K562 (cell line): ENCODE measurements at regions not wholly inside any gene's neighbourhood (a gene's known extent, or its start where the extent isn't known, plus 50 kb on each side); places are given as distances from the start of the nearest gene placed in this dataset.

Experiments used
- ATAC-seq: fragments of 200-7000 bp; cut with Tn5 transposase; 3 replicates; pipeline ENCODE4 v1.9.1; 2020; ENCODE audit warnings: moderate library complexity
- BruUV-seq: library from RNA; stranded (reverse); fragments of 400-500 nt; replicated peaks from 2 replicates; lab custom pipeline; 2021; lab: Mats Ljungman, UMichigan
- CTCF ChIA-PET: fragments of 300-600 bp; formaldehyde crosslinking; extraction: SDS; loops from one replicate; lab custom pipeline; 2021; ENCODE audit warnings: low intra/inter-chr PET ratio; lab: Yijun Ruan, JAX
- POLR2A ChIA-PET: fragments of 300-600, 350-650 bp; sonication (Branson Sonifier 250); formaldehyde crosslinking; extraction: SDS; loops from one replicate; lab custom pipeline; 2021; ENCODE audit warnings: antibody characterized with exemption, inconsistent platforms; lab: Yijun Ruan, JAX
- DNase-seq, 4 experiments: peaks; one replicate each; pipeline versions ENCODE4 v3.0.0 to v3.0.0-alpha.2; 2011 to 2018; ENCODE audit warnings: low spot score in 3 of 4, mixed read lengths in 3 of 4; ENCODE audit errors: extremely low read depth in 1 of 4
- FAIRE-seq: peaks from 2 replicates; lab custom pipeline; 2011; peaks lifted over from hg19 to GRCh38; lab: Jason Lieb, UNC
- H2AFZ ChIP-seq: 2 replicates; pipeline ENCODE4 v1.6.0; 2011; ENCODE audit warnings: low read depth, low read length, control low read depth, inconsistent platforms
- H3K27ac ChIP-seq: fragments of 200-600 bp; 3 replicates; pipeline ENCODE4 v1.8.0; 2011; ENCODE audit warnings: low read depth, mild to moderate bottlenecking, control low read depth, inconsistent platforms, low read length, moderate library complexity, mixed read lengths; ENCODE audit errors: extremely low read depth
- H3K27me3 ChIP-seq, 2 experiments: fragments of 300-600 bp in 1 of 2; 2 replicates in 1 of 2; 3 replicates in 1 of 2; pipeline versions ENCODE4 v1.6.0 to v1.8.0; 2011; ENCODE audit warnings: inconsistent platforms in 2 of 2, low read length in 2 of 2, mild to moderate bottlenecking in 1 of 2, mixed read lengths in 1 of 2, moderate library complexity in 1 of 2; ENCODE audit not compliant: control insufficient read depth in 2 of 2, insufficient read depth in 2 of 2
- H3K36me3 ChIP-seq: fragments of 300-600 bp; 3 replicates; pipeline ENCODE4 v1.8.0; 2011; ENCODE audit warnings: mild to moderate bottlenecking, low read length, inconsistent platforms; ENCODE audit not compliant: control insufficient read depth, insufficient read depth
- H3K4me1 ChIP-seq, 2 experiments: fragments of 200-600 bp in 1 of 2; replicated peaks in 1 of 2; 2 replicates in 1 of 2; 3 replicates in 1 of 2; pipeline versions ENCODE4 v1.5.1 to v1.8.0; 2011; ENCODE audit warnings: inconsistent platforms in 2 of 2, low read length in 2 of 2, mild to moderate bottlenecking in 1 of 2, mixed read lengths in 1 of 2, moderate library complexity in 1 of 2; ENCODE audit not compliant: control insufficient read depth in 2 of 2, insufficient read depth in 2 of 2
- H3K4me2 ChIP-seq: 2 replicates; pipeline ENCODE4 v1.6.1; 2011; ENCODE audit warnings: low read length, control low read depth, inconsistent platforms, mixed read lengths; ENCODE audit not compliant: insufficient read depth
- H3K4me3 ChIP-seq: fragments of 200-600 bp; sonication (generic), shearing (Covaris generic); 2 replicates; pipeline ENCODE4 v1.5.1; 2016; ENCODE audit warnings: control low read depth, inconsistent platforms
- H3K79me2 ChIP-seq: fragments of 200-600 bp; 3 replicates; pipeline ENCODE4 v1.8.0; 2011; ENCODE audit warnings: low read length, inconsistent platforms; ENCODE audit not compliant: control insufficient read depth, insufficient read depth
- H3K9ac ChIP-seq, 2 experiments: 2 replicates each; pipeline versions ENCODE4 v1.6.0 to v1.6.1; 2011; ENCODE audit warnings: low read depth in 2 of 2, low read length in 2 of 2, control low read depth in 1 of 2, inconsistent platforms in 1 of 2, mild to moderate bottlenecking in 1 of 2, mixed read lengths in 1 of 2; ENCODE audit not compliant: insufficient read depth in 1 of 2
- H3K9me1 ChIP-seq: one replicate; pipeline ENCODE4 v1.6.0; 2011; ENCODE audit warnings: inconsistent platforms, mild to moderate bottlenecking, low read length, moderate library complexity; ENCODE audit not compliant: control insufficient read depth, insufficient read depth
- H3K9me3 ChIP-seq: replicated peaks from 2 replicates; pipeline ENCODE4 v1.5.1; 2011; ENCODE audit warnings: low read depth, low read length, inconsistent platforms; ENCODE audit not compliant: control insufficient read depth, insufficient read depth
- H4K20me1 ChIP-seq: replicated peaks from 2 replicates; pipeline ENCODE4 v1.6.1; 2011; ENCODE audit warnings: low read length, inconsistent platforms, mixed read lengths; ENCODE audit not compliant: control insufficient read depth, insufficient read depth
- KLF10 ChIP-seq: fragments of 250-450 bp; sonication (Bioruptor Pico); IDR thresholded peaks from 2 replicates; pipeline ENCODE4 v1.6.1; 2021; ENCODE audit warnings: matching md5 sums
- MTA1 ChIP-seq: fragments of 450-650 bp; IDR thresholded peaks from 2 replicates; pipeline ENCODE4 v1.6.1; 2017; ENCODE audit warnings: borderline replicate concordance
- MYC ChIP-seq, 2 experiments: fragments of 250-450 bp in 1 of 2; sonication (Bioruptor Pico) in 1 of 2; IDR thresholded peaks; 2 replicates each; pipeline versions ENCODE4 v1.5.1 to v1.6.1; 2012 to 2021; ENCODE audit warnings: low read depth in 2 of 2, borderline replicate concordance in 1 of 2, improper control_type of control experiment in 1 of 2, low read length in 1 of 2, mild to moderate bottlenecking in 1 of 2, moderate library complexity in 1 of 2
- ZNF143 ChIP-seq: sonication (generic); formaldehyde crosslinking; IDR thresholded peaks from 2 replicates; pipeline ENCODE4 v1.9.0; 2022; ENCODE audit warnings: mild to moderate bottlenecking, missing genetic modification reagents
- ZNF444 ChIP-seq: fragments of 250-450 bp; sonication (Bioruptor Pico); IDR thresholded peaks from 2 replicates; pipeline ENCODE4 v1.4.0; 2020; ENCODE audit warnings: mild to moderate bottlenecking, moderate library complexity
- WGBS: fragments of 100-300 bp; shearing (Covaris generic); methylation state at CpG from one replicate; pipeline ENCODE4 v1.1.6; 2016; ENCODE audit warnings: low coverage, mixed read lengths; ENCODE audit not compliant: insufficient coverage; ENCODE audit errors: missing lambda C conversion rate; 5-methylcytosine and 5-hydroxymethylcytosine counted together
- in situ Hi-C: fragments of 300-500 bp; cut with MboI; formaldehyde crosslinking; loops from 4 replicates; pipeline ENCODE4 v1.15.0; 2018; ENCODE audit warnings: inconsistent platforms, mixed read lengths
- intact Hi-C: fragments of 100-400 bp; cut with micrococcal nuclease; formaldehyde crosslinking; loops from 2 replicates; pipeline ENCODE4 v1.14.2; 2022
- TF ChIP-seq, protein P1 (sequence below): sonication (generic); formaldehyde crosslinking; IDR thresholded peaks from 2 replicates; pipeline ENCODE4 v1.8.0; 2023; ENCODE audit warnings: mild to moderate bottlenecking, missing genetic modification reagents

DNA sequence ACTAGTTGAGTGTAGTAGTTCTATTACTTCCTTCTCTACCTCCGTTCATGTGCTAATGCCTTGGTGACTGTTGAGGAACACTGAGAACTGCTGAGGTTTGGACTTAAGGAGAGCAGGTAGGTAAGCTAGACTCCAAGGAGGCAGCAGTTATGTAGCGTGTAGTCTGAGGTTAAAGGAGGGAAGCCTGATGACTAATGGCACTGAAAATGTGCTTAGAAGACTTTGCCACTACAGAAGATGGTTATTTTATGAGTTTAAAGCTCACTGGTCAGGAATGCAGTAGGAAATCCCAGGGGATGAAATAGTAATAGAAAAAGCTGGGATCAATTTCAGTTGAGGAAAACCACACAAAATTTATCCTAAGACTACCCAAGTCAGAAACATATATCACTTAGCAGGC, 1077.3 kb downstream of the RAPGEF2 start:
- in situ Hi-C loops: no loop called here
- no peak overlapping the region for H2AFZ ChIP-seq
- no peak overlapping the region for H3K4me3 ChIP-seq
- no peaks in the 10 kb centered on the region for H3K79me2 ChIP-seq
- H3K4me1 ChIP-seq: no peaks in the 10 kb centered on the region
- intact Hi-C loops: no loop called here
- no peaks in the 10 kb centered on the region for H3K9me1 ChIP-seq
- BruUV-seq: no TSS peak
- no peak overlapping the region for H3K4me2 ChIP-seq
- no peak overlapping the region for H3K27ac ChIP-seq
- DNase-seq: no peak
- POLR2A ChIA-PET: no interaction called here
- FAIRE-seq: no peak
- H4K20me1 ChIP-seq: no peaks in the 10 kb centered on the region
- no peak overlapping the region for H3K9ac ChIP-seq
- H3K36me3 ChIP-seq: no peaks in the 10 kb centered on the region
- TF ChIP-seq KLF10 (CRISPR knock-in tag): no peak
- TF ChIP-seq MTA1: no peak
- no peak for TF ChIP-seq ZNF444 (CRISPR knock-in tag)
- TF ChIP-seq MYC (IDR thresholded peaks at IDR 0.05; ENCODE audit: low read depth, low read length): no peak
- no peak for TF ChIP-seq MYC (CRISPR knock-in tag; IDR thresholded peaks at IDR 0.05; ENCODE audit: borderline replicate concordance, low read depth)
- TF ChIP-seq, protein P1, sequence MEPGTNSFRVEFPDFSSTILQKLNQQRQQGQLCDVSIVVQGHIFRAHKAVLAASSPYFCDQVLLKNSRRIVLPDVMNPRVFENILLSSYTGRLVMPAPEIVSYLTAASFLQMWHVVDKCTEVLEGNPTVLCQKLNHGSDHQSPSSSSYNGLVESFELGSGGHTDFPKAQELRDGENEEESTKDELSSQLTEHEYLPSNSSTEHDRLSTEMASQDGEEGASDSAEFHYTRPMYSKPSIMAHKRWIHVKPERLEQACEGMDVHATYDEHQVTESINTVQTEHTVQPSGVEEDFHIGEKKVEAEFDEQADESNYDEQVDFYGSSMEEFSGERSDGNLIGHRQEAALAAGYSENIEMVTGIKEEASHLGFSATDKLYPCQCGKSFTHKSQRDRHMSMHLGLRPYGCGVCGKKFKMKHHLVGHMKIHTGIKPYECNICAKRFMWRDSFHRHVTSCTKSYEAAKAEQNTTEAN (CRISPR knock-in tag): no peak
- no peak for TF ChIP-seq ZNF143
- TF ChIP-seq, all 486 proteins: peak for 0
- no peaks in the 10 kb centered on the region for H3K9me3 ChIP-seq
- 0% methylated on average over 2 of the region's 2 CpGs for WGBS
- H3K27me3 ChIP-seq: no peaks in the 10 kb centered on the region
- CTCF ChIA-PET: no interaction called here
- ATAC-seq: no peak
